Thoracic aorta (tissue), 2 donors: ENCODE measurements at regions not wholly inside any gene's neighbourhood (a gene's known extent, or its start where the extent isn't known, plus 50 kb on each side); places are given as distances from the start of the nearest gene placed in this dataset.
"Not testable (repeated sequence)": the region's sequence is repeated elsewhere in the genome, so short reads cannot be mapped to it uniquely, and the experiment has no call there.

Experiments
- ATAC-seq: fragments of 150-250 bp; one replicate; pipeline ENCODE4 v1.8.0; 2017; ENCODE audit warnings: low read depth; ENCODE audit not compliant: insufficient number of reproducible peaks, low FRiP score
- DNase-seq: peaks from one replicate; pipeline ENCODE4 v3.0.0-alpha.2; 2020; ENCODE audit warnings: low spot score
- H3K27ac ChIP-seq, 2 donors: fragments of 200-600 bp; sonication (generic); 1 replicate in 1 of 2; 2 replicates in 1 of 2; pipeline ENCODE4 v1.5.1; 2016; ENCODE audit warnings: mild to moderate bottlenecking in 2 of 2, moderate library complexity in 2 of 2
- H3K27me3 ChIP-seq: fragments of 200-600 bp; sonication (generic); replicated peaks from 2 replicates; pipeline ENCODE4 v1.6.0; 2016; ENCODE audit warnings: mild to moderate bottlenecking; ENCODE audit not compliant: insufficient read depth
- H3K36me3 ChIP-seq: fragments of 200-600 bp; sonication (generic); one replicate; pipeline ENCODE4 v1.5.1; 2016
- H3K4me1 ChIP-seq, 2 donors: fragments of 200-600 bp; sonication (generic); 1 replicate in 1 of 2; 2 replicates in 1 of 2; pipeline versions ENCODE4 v1.5.1 to v1.6.0; 2016; ENCODE audit warnings: low read depth in 2 of 2, mild to moderate bottlenecking in 1 of 2; ENCODE audit not compliant: control insufficient read depth in 1 of 2
- H3K4me3 ChIP-seq: fragments of 200-600 bp; sonication (generic); 2 replicates; pipeline ENCODE4 v1.5.1; 2016; ENCODE audit warnings: mild to moderate bottlenecking
- H3K9me3 ChIP-seq: fragments of 200-600 bp; sonication (generic); 2 replicates; pipeline ENCODE4 v1.5.1; 2016
- TF ChIP-seq, protein P1 (sequence below): fragments of 200-600 bp; sonication (generic); IDR thresholded peaks from one replicate; pipeline ENCODE4 v1.5.1; 2019; ENCODE audit warnings: antibody characterized with exemption

- TF ChIP-seq, protein P1, sequence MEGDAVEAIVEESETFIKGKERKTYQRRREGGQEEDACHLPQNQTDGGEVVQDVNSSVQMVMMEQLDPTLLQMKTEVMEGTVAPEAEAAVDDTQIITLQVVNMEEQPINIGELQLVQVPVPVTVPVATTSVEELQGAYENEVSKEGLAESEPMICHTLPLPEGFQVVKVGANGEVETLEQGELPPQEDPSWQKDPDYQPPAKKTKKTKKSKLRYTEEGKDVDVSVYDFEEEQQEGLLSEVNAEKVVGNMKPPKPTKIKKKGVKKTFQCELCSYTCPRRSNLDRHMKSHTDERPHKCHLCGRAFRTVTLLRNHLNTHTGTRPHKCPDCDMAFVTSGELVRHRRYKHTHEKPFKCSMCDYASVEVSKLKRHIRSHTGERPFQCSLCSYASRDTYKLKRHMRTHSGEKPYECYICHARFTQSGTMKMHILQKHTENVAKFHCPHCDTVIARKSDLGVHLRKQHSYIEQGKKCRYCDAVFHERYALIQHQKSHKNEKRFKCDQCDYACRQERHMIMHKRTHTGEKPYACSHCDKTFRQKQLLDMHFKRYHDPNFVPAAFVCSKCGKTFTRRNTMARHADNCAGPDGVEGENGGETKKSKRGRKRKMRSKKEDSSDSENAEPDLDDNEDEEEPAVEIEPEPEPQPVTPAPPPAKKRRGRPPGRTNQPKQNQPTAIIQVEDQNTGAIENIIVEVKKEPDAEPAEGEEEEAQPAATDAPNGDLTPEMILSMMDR: no peak
Observed at GRCh38 chr20:12570371-12570770, 438.4 kb upstream of the SPTLC3 start.

DNA sequence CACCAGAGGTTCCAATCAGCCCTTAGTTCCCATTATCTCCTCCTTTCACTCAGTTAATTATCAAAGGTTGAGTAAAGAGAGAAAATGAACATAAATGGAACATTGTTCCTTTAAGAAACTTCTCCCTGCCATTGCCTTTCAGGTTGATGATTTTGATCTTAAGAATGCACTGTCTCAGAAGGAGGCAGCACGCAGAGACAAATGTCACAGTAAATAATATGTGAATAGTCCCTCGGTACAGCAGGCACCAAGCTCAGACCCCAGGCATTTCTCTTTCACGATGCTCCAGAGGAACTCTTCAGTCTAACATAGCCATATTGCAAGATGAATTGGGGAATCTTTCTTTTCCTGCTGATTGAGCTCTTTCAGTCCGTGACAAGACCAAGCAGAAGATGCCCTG is 435.3 kb upstream of the SPTLC3 start:
- Histone ChIP-seq H3K36me3 (no peaks in the 10 kb centered on the region), H3K27ac (no peak overlapping the region), H3K27me3 (no peaks in the 10 kb centered on the region), H3K4me1 (no peaks in the 10 kb centered on the region), H3K4me3 (no peak overlapping the region), H3K9me3 (no peaks in the 10 kb centered on the region)
- TF ChIP-seq, protein P1: no peak
- DNase-seq (no peak), ATAC-seq (no peak)

More at GRCh38 chr20:12570371-12570770, 438.4 kb upstream of the SPTLC3 start:
- H3K36me3 ChIP-seq: no peaks in the 10 kb centered on the region
- DNase-seq (no peak), ATAC-seq (no peak)
- no peaks in the 10 kb centered on the region for H3K9me3 ChIP-seq
- no peaks in the 10 kb centered on the region for H3K4me1 ChIP-seq
- no peak overlapping the region for H3K27ac ChIP-seq
- H3K27me3 ChIP-seq: no peaks in the 10 kb centered on the region
- H3K4me3 ChIP-seq: no peak overlapping the region

DNA sequence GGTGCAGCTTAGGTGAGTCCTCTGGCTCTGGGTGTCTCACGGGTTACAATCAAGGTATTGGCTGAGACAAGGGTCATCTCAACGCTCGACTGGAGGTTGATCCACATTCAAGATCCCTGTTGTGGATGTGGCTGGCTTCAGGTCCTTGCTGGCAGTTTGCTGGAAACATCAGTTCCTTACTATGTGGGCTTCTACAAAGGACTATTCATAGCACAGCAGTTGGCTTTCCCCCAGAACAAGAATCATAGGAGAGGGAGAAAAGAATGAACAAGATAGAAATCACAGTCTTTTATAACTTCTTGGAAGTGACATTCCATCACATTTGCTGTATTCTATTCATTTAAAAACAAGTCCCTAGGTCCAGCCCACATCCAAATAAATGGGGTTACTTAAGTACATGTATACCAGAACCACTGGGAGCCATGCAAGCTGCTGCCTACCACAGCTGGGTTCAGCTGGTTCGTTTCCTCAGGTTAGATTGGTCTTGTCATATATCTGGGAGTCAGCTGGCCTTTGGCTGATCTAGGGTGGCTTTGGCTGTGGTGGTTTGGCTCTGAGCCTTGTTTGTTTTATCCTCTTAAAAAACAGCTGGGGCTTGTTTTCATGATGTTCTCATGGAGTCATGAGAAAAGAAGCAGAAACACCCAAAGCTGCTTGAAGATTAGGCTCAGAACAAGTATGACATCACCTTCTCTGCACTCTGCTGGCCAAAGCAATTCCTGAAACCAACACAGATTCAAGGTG is 433.2 kb upstream of the SPTLC3 start:
- ATAC-seq: no peak
- H3K27ac ChIP-seq: no peak overlapping the region

GRCh38 chr20:12577213-12577612 is 431.6 kb upstream of the SPTLC3 start:
- DNase-seq: no peak
- Histone ChIP-seq H3K4me3 (no peak overlapping the region), H3K36me3 (no peaks in the 10 kb centered on the region), H3K27ac (no peak overlapping the region), H3K27me3 (no peaks in the 10 kb centered on the region), H3K4me1 (no peaks in the 10 kb centered on the region), H3K9me3 (no peaks in the 10 kb centered on the region)
- TF ChIP-seq, protein P1: no peak
- no peak for ATAC-seq

More for the DNA sequence above, 433.2 kb upstream of the SPTLC3 start:
- Histone ChIP-seq H3K27me3 (no peaks in the 10 kb centered on the region), H3K9me3 (no peaks in the 10 kb centered on the region), H3K4me1 (no peaks in the 10 kb centered on the region), H3K36me3 (no peaks in the 10 kb centered on the region), H3K4me3 (no peak overlapping the region)
- TF ChIP-seq, protein P1: no peak
- DNase-seq: no peak

DNA sequence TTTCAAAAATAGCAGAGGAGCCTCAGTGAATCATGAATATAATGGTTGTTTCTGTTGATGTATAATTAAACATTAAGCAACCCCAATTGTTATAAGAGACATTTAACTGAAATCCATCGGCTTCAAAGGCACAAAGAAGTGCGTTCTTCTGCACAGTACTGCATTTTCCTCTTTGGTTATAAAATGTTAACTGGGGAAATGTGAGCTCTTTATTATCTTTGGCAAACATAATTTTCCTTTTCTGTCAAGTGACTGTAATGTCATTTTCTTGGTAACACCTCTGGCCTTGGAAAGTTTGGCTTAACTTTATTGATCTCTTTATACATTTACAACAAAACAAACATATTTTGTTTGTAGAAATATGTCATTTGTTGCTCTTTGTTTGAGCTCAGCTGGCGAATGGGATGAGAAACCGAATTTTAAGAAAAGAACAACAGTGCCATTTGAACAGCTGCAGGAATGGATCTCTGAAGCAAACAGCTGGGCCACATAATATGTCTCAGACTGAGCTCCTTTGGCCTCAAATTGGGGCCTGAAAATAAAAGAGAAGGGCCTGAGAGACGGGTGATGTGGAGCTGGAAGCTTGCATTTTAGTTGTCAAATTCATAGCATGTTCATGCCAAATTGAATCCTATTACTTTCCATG is 427.0 kb upstream of the SPTLC3 start:
- Histone ChIP-seq H3K4me3 (no peak overlapping the region), H3K27me3 (no peaks in the 10 kb centered on the region), H3K36me3 (no peaks in the 10 kb centered on the region), H3K27ac (no peak overlapping the region), H3K4me1 (no peaks in the 10 kb centered on the region), H3K9me3 (no peaks in the 10 kb centered on the region)
- TF ChIP-seq, protein P1: no peak
- ATAC-seq (no peak), DNase-seq (no peak)

DNA sequence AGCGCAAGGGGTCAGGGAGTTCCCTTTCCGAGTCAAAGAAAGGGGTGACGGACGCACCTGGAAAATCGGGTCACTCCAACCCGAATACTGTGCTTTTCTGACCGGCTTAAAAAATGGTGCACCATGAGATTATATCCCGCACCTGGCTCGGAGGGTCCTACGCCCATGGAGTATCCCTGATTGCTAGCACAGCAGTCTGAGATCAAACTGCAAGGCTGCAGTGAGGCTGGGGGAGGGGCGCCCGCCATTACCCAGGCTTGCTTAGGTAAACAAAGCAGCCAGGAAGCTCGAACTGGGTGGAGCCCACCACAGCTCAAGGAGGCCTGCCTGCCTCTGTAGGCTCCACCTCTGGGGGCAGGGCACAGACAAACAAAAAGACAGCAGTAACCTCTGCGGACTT is 426.1 kb upstream of the SPTLC3 start:
- not testable (repeated sequence) for H3K27ac ChIP-seq, H3K9me3 ChIP-seq, H3K4me1 ChIP-seq, H3K27me3 ChIP-seq, ATAC-seq, DNase-seq, H3K4me3 ChIP-seq, H3K36me3 ChIP-seq
